ENCODE measurements at regions not wholly inside any gene's neighbourhood (a gene's known extent, or its start where the extent isn't known, plus 50 kb on each side); places are given as distances from the start of the nearest gene placed in this dataset.

- no peaks in the 10 kb centered on the region for H3K4me1 ChIP-seq
- ATAC-seq (no peak), DNase-seq (no peak)
- no peak overlapping the region for H3K4me3 ChIP-seq
- no peak overlapping the region for H3K27ac ChIP-seq
- no peaks in the 10 kb centered on the region for H3K9me3 ChIP-seq
- in situ Hi-C loops (cut with MboI; ENCODE audit: low sequenced_read_pairs in 4 of 4) = no loop called here
- no peaks in the 10 kb centered on the region for H3K27me3 ChIP-seq
- intact Hi-C loops (cut with DNase I; ENCODE audit: low total_unique reads) = no loop called here
- no peak for TF ChIP-seq CTCF (IDR thresholded peaks at IDR 0.05 in 4 of 5, conservative IDR thresholded peaks at IDR 0.05 in 1 of 5)
- TF ChIP-seq POLR2A (IDR thresholded peaks at IDR 0.05) = no peak
- no peaks in the 10 kb centered on the region for H3K36me3 ChIP-seq
Observed at GRCh38 chr9:24841993-24842392, 296.3 kb upstream of the IZUMO3 start.

- no peak for ATAC-seq
- H3K27me3 ChIP-seq = no peaks in the 10 kb centered on the region
- no peaks in the 10 kb centered on the region for H3K36me3 ChIP-seq
- DNase-seq = no peak
- no peak overlapping the region for H3K4me3 ChIP-seq
- TF ChIP-seq CTCF (IDR thresholded peaks at IDR 0.05 in 4 of 5, conservative IDR thresholded peaks at IDR 0.05 in 1 of 5) = no peak
- TF ChIP-seq POLR2A (IDR thresholded peaks at IDR 0.05) = no peak
- H3K27ac ChIP-seq = no peak overlapping the region
- intact Hi-C loops (cut with DNase I; ENCODE audit: low total_unique reads) (no loop called here), in situ Hi-C loops (cut with MboI; ENCODE audit: low sequenced_read_pairs in 4 of 4) (no loop called here)
- no peaks in the 10 kb centered on the region for H3K4me1 ChIP-seq
- H3K9me3 ChIP-seq = no peaks in the 10 kb centered on the region
Observed at GRCh38 chr9:24832307-24832706, 286.6 kb upstream of the IZUMO3 start.

GRCh38 chr9:24828687-24829086 is 283.0 kb upstream of the IZUMO3 start:
- intact Hi-C loops (cut with DNase I; ENCODE audit: low total_unique reads) (no loop called here), in situ Hi-C loops (cut with MboI; ENCODE audit: low sequenced_read_pairs in 4 of 4) (no loop called here)
- ATAC-seq (no peak), DNase-seq (no peak)
- Histone ChIP-seq H3K4me3 (no peak overlapping the region), H3K9me3 (no peaks in the 10 kb centered on the region), H3K27me3 (no peaks in the 10 kb centered on the region), H3K27ac (no peak overlapping the region), H3K36me3 (no peaks in the 10 kb centered on the region), H3K4me1 (no peaks in the 10 kb centered on the region)
- TF ChIP-seq POLR2A (IDR thresholded peaks at IDR 0.05) (no peak), CTCF (IDR thresholded peaks at IDR 0.05 in 4 of 5, conservative IDR thresholded peaks at IDR 0.05 in 1 of 5) (no peak)

GRCh38 chr9:24824607-24825006 is 278.9 kb upstream of the IZUMO3 start:
- intact Hi-C loops (cut with DNase I; ENCODE audit: low total_unique reads) = no loop called here
- DNase-seq (no peak), ATAC-seq (no peak)

More at GRCh38 chr9:24824607-24825006, 278.9 kb upstream of the IZUMO3 start:
- Histone ChIP-seq H3K4me1 (no peaks in the 10 kb centered on the region), H3K36me3 (no peaks in the 10 kb centered on the region), H3K9me3 (no peaks in the 10 kb centered on the region), H3K27ac (no peak overlapping the region), H3K4me3 (no peak overlapping the region), H3K27me3 (no peaks in the 10 kb centered on the region)
- no peak for TF ChIP-seq CTCF (IDR thresholded peaks at IDR 0.05 in 4 of 5, conservative IDR thresholded peaks at IDR 0.05 in 1 of 5)
- TF ChIP-seq POLR2A (IDR thresholded peaks at IDR 0.05) = no peak
- in situ Hi-C loops (cut with MboI; ENCODE audit: low sequenced_read_pairs in 4 of 4) = no loop called here

All from gastrocnemius medialis (tissue), 4 donors.